EH (cell line): ENCODE measurements at regions not wholly inside any gene's neighbourhood (a gene's known extent, or its start where the extent isn't known, plus 50 kb on each side); places are given as distances from the start of the nearest gene placed in this dataset.
A peak's percentile ranks its signal among the peaks of the same experiment; 100 is the strongest.

Experiments used
- DNase-seq: peaks from one replicate; pipeline ENCODE4 v3.0.0-alpha.2; 2015; ENCODE audit warnings: low read depth

DNA sequence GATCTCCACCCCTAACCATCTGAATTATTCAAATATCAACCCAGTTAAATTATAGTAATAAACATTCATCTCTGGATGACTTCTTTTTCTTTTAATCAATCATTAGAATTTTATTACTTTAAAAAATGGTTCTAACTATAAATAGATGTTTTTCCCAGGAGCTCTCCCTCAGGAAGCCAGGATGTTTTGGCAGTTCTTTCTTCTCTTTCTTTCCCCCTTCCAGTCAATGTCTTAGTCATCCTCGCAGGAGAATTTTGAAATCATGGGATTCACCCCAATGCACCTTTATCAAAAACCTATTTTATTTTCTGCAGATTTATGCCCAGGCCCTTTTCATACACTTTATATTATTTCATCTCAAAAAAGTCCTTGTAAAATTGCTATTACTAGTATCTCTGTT is 711.6 kb downstream of the CDH11 start:
- DNase-seq, result no peak

DNA sequence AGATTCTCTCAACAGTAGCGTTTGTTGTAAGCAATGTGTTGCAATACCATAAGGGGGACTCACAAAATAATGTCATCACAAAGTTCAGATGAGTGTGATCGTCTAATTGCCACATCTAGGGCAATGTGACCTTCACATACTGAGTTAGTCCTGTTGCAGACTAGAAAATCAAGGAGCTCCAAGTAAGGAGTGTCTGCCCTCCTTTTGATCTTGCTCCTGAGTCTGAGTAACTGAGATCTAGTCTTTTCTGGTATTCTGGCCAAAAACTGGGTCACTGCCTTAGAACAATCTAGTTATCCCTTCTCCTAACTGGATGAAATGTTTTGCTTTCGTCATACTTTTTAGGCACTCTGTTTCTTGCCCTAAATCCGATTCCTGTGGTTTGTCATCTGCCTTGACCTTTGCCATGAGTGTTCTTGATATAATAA is 712.1 kb downstream of the CDH11 start:
- DNase-seq, result no peak

DNA sequence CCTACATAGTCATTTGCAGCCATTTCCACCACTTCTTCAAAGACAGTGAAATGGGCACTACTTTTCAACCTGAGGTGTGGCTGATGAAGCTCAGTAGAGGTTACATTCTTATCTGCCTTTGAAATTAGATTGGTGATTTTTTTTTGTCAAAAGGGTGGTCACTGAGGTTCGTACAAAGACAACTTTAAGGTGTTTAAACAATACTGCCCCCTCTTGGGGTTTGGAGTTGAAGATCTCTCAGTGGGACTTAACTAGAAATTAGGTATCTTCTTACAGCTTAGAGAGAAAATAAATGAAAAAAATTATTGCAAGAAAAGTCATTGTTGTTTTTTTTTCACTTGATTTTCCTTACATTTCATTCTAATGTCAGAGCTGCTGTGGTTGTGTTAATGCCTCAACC is 713.2 kb downstream of the CDH11 start:
- DNase-seq, result no peak

DNA sequence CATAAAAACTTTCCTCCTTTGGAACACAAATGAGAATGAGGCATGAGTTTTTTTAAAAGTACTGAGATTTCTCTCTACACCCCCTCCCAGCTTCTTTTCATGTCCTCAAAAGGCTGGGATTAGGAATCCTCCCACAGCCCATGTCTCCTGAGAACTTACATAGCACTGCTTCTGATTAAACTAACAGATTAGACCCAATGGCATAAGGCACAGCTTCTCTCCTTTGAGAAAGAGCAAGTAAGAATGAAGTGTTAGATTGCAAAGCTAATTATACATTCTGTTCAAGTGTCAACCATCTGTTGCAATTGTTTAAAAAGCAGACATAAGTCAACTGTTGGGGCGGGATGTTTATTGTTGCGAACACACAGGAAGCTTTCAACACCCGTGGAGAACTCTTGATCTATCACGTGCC is 715.1 kb downstream of the CDH11 start:
- no peak for DNase-seq

DNA sequence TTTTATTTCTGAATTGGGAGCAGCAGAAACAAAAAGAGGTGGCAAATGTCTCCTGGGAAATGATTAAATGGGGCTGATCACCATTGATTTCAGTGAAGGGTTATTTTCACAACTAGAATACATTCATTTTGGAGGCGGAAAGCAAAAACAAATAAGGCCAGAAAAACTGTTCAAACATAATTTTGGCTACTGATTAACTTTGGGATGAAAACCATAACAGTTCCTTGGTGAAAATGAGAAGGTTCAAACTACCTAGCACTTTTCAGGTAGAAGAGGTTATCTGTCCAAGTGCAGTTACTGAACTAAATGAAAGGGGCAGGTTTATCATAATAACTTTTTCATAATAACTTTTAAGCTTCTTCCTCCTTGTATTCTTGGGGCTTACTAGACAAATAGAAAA is 718.5 kb downstream of the CDH11 start:
- no peak for DNase-seq

DNA sequence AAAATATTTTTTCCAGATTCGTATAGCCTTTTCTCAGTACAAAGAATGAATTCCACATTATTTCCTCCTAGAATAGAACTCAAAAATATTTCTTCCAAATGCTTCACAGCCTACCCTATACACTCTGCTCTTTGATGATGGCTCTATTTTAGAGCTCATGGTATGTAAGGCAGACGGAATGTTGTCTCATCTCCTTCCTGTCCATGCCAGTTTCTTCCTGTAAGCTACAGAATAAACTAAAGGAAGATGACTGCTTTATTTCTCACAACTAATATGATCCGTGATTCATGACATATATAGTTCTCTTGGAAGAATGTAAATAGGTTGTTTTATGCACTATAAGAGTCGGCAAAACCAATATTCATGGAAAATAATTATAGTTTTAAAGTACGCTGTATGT is 723.1 kb downstream of the CDH11 start:
- peak; percentile 59 for DNase-seq

DNA sequence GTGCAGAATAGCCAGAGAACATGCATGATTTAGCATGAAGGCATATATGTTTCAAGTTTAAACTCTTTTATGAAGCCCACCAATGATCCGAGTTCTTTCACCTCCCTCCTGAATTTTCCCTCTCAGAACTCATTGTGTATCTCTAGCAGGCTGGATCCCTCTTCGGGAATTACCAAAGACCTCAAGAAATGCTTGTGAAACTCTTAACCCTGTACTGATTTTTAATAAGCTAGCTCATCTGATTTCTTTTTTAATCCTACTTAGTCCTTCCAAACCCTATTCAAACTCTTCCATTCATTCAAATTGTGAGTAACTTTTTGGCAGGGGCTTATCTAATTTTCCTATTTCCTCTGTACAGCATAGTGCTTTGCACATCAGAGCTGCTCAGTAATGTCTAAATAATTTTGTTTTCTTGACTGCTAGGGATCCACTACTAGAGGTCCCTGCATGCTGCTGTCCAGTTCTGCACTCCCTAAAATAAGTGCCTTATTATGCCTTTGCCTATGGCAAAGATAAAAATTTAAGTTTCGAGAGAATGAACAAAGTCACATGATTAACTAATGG is 723.8 kb downstream of the CDH11 start:
- DNase-seq, result peak; percentile 41

DNA sequence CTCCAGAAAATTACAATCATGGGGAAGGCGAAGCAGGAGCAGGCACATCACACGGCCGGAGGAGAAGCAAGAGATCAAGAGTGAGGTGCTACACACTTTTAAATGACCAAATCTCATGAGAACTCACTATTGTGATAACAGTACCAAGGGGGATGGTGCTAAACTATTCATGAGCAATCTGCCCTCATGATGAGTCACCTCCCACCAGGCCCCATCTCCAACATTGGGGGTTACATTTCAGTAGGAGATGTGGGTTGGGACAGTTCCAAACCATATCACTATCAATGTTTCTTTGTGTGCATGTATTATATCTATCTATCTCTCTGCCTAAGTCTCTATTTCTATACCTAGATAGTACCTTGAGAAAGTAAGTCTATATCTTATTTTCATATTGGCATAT is 724.8 kb downstream of the CDH11 start:
- DNase-seq, result peak; percentile 55

DNA sequence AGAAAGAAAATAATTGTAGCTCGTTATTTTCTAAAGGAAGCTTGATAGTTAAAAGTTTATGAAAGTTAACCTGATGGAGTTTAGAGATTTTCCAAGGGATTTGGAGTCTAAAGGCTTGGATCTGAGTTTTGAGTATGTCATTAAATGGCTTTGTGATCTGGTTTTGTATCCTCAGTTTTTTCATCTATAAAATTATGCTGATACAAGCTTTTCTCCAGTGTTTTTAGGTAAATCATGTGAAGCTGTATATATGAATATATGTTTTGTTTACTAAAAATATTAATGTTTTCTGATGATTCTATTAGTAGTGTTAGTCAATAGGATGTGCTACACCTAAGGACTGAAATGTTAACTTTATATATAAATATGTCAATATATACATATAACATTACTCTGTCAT is 727.8 kb downstream of the CDH11 start:
- DNase-seq, result no peak

DNA sequence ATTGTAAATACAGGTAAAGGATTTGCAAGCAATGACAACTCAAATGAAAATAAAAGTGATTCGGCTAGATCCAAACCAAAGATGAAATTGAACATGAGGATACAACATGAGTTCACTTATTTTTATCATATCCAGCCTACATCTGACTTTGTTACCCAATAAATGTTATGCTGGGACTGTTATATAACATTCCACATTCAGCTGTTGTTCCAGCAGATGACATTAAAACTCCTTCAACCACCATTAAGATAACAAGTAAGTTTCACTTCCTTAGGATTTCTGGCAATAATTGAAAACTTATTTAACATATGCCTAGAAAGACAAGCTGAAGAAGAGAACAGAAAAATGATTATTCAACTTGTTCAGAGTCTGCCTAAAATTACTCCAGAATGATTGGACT is 729.4 kb downstream of the CDH11 start:
- DNase-seq, result peak; percentile 15

DNA sequence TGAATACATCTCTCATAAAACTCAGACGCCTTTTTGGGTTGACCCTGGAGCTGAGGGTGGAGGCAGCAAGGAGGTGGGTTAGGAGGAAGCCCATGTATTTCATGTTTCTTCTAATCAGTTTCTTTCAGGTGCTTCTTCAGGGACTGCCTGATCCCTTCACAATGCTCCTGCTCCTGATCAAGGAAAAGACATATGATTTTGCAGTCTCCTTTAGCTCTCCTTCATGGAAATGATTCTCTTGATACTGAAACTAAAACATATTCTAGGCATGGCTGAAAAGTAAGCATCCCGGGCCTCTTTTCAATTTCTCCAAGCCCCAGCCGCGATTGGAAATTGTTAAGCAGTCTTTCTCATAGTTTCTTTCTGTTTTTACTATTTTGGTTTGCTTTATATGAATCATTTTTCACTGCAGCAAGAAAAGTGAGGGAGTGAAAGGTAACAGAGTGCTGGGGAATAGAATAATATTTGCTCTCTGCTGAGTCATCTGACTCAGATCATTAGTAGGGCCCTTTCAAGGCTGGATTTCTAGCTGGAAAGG is 730.7 kb downstream of the CDH11 start:
- peak; percentile 58 for DNase-seq

DNA sequence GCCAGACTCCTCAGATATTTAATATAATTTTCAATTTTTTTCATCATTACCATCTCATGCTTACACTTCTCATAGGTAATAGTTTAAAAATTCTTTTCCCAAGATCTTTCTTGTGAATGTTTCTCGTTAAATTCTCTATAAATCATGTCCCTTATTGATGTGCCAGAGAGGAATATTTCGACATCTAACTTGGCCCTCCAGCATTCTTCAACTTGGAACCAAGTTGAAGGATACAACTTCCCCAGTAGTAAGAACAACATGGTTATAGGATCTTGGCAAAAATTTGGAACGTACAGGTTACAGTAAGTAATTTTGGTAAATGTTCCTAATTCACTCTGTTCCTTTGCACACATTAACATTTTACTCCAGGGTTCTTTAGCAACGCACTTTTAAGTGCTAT is 731.8 kb downstream of the CDH11 start:
- DNase-seq, result no peak

DNA sequence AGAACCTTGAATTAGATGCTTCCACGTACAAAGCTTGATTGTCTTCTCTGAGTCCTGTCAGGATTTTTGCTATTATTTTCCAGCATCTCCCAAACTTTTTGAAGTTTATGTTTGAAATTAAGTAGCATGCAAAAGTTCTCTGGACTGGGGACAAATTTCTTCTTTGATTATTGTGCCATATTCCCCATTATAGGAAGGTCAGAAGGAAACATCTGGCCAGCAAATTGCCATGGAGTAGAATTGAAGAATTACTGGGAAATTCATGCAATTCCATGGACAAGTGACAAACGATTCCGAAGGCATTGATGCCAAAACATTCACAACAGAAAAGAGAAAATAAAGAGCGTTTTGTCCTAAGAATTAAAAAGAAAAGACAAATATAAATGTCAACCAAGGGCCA is 737.2 kb downstream of the CDH11 start:
- DNase-seq, result no peak

DNA sequence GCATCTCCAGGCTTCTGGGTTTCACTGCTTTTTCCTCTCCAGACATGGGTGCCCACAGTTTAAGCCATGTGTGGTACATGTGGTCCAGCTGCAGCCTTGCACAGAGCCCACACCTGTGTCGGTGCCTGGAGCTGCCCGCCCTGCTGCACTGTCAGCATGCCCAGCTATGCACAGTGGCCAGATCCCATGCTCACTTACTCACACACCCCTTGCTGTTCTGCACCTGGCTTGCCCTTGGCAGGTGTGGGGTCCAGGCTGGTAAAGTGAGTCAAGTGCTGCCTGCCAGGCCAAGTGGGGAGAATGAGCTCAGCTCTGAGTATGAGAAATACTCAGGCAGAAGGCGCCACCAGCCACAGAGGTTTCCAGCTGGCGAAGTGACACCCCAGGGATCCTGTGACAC is 739.9 kb downstream of the CDH11 start:
- no peak for DNase-seq

DNA sequence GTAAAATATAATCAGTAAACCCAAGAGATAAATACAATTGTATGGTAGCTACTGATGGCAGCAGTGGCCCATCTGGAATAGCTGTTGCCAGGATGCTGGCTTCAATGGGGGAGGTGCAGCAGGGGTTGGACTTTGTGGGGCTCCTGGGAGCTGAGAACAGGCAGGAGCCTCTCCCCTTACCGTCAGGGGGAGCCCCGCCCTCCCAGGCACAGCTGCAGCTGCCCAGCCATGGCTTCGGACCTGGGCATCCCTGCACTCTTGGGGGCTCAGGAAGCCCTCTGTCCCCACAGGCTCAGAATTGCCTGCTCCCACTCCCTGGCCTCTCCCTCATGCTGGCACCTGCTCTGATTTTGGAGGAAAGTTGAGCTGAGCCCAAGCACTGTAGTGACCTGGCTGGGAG is 741.1 kb downstream of the CDH11 start:
- no peak for DNase-seq

DNA sequence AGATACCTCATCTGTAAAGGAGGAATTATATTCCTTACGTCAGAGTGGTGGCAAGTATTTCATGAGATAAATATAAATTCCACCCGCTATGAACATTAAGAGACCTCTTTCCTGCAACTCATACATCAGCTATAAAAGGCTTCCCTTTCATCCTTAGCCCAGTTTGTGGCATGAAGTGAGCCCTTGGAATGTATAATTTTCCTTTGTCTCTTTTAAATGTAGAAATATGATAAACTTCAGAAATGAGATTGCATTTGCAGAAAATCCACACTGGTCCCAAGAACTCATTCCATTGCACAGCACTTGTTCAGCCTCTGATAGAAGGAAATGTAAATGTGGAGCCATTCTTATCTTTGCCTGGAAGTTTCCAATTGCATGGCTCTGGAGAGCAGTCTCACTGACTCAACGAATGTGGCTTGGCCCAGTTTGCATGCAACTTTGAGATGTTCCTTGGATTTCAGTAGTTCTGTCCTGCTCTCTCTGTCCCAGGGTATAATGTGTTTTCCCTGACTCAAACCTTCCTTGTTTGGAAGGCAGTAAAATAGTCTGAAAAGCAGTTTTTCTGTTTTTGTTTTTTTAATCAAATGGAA is 746.4 kb downstream of the CDH11 start:
- peak; percentile 10 for DNase-seq

DNA sequence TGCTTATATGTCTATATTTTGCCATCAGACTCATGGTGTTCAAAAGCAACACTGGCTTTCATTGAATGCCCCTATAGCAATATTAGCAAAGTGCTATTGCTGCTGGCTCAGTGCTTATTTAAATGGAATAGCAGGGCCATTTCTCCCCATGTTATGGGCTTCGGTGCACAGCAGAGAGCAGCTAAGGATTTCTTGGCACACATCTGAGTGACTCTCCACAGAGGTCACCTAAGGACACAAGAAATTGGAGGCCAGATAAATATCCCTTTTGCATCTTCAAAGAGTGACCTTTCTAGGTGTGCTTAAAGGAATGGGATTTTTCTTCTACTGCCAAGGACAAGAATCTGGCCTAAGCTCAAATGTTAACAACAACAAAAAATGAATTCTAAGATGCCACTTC is 751.8 kb downstream of the CDH11 start:
- no peak for DNase-seq

DNA sequence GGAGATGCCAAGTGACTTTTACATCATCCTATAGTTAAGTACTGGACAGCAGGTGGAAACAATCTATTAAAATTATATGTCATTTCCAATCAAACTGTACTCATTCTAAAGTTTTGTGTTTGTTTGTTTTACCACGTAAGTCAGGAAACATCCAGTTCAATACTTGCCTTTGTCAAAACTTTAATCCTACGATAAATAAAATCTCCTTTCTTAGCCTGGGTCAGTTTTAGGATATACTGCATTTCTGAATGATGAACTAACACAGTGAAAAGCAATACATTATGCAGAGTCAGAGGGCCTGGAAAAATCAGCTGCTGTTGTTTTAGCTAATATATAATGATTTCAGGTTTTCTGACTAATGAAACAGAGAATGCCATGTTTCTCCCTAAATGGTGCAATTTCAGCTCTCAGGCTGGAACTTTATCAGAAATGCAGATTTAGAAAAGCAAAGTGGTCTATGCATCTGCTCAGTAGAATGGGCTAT is 756.4 kb downstream of the CDH11 start:
- DNase-seq, result peak; percentile 54

DNA sequence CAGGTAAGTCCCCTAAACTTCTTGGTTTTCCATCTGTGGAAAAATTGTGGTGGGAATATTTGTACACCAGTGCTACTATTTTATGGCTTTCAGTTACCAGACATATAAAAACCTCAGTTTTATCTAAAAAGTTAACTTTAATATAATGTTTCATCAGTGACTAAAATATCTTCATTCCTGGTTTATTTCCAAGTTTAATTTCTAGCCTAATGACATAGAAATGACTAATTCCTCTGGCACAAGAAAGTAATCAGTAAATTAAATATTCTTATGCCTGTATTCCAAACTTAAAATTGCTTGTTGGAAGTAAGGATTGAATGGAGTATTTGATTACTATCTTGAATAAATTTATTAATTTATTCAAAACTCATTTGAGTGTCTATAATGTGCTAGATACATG is 757.0 kb downstream of the CDH11 start:
- peak; percentile 52 for DNase-seq

DNA sequence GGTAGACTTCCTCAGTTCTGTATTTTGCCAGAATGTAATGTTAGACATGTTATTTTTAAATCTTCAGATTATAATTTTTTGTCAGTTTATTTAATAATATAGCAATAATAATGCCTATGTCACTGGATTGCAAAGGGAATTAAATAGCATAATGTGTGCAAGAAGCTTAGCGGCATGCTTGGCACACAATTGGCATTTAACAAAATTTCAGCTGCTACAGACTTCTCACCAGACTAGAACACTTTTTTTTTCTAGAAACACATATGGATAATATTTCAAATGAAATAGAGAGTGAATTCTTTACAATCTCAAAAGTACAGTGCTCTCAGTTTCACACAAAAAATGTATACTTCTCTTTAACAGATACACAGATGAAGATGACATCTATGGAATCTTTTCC is 757.4 kb downstream of the CDH11 start:
- DNase-seq, result no peak

DNA sequence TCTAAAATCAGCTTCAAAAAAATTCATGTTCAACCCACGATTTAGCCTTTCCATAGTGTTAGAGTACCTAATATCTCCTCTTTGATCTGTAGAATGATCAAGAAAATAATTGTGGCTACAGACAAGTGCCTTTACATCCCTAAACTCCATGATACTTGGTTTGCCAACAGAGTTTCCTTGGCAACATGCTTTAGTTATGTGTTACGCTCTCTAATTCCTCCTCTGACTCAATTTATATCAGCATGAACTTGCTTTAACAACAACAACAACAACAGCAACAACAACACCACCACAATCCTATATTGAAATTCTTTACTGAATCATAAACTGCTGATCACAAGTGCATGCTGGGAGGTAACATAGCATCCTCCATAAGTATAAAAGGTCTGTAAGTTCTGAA is 757.8 kb downstream of the CDH11 start:
- DNase-seq, result no peak

DNA sequence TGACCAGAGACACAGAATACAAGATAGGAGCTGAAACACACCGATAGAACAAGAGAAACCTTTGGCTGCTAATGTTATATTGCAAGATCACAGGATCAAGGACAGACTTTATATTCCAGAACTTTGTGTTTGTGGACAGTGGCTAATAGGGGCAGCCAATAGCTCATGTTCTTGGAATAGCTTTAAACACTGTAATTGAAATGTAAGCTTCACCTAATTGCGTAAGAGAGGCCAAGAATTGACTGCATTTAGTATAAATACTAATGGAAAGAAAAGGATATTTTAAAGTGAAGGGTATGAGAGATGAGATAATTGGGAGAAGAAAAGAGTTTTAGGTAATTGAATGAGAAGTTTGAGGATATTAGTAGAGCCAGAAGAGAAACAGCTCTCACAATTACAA is 758.8 kb downstream of the CDH11 start:
- DNase-seq, result no peak

DNA sequence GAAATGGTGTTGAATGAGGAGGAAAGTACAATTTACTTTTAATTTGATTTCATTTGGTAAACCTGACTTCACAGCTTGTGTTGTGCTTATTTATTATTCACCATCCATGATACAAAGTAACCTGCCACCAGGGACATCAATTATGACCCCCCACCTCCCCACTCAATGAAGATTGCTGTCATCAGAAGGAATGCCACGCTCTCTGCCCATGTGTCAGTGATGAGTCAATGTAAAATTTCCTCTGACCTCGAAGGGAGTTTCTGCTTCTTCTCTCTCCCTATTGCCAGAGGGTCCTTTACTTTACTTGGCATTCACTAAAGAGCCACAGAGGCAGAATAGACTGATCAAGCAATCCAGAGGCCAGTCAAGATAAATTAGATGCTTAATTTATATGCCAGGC is 759.7 kb downstream of the CDH11 start:
- DNase-seq, result peak; percentile 69

DNA sequence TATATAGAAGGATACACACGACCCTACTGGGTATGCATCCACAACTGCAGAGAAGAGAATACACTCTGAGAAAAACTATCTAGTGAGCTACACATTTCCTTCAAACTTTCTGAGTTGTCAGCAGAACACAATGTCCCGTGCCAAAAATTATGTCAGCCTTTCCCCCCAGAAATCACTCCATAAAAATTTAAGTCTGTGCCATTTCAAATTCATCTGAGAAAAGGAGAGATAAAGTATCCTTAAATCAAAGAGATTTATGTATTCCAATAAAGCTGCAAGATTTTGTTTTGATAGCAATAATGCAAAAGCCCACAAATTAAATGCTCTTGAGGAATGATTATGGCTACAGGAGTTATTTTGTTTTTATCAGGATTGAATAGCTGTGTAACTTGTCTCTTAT is 760.1 kb downstream of the CDH11 start:
- peak; percentile 13 for DNase-seq
